B cell (primary cell): ENCODE measurements at regions not wholly inside any gene's neighbourhood (a gene's known extent, or its start where the extent isn't known, plus 50 kb on each side); places are given as distances from the start of the nearest gene placed in this dataset.

ENCODE experiments used
- ATAC-seq: fragments of 200-7000 bp; cut with Tn5 transposase; one replicate; pipeline ENCODE4 v1.10.0; 2021; ENCODE audit warnings: low read depth, mild to moderate bottlenecking, moderate number of reproducible peaks, moderate library complexity
- CTCF ChIA-PET: fragments of 350-600 bp; sonication (Branson Sonifier 250); formaldehyde crosslinking; loops from one replicate; lab custom pipeline; 2021; ENCODE audit warnings: antibody characterized with exemption, inconsistent platforms; lab: Charles Lee
- POLR2A ChIA-PET: fragments of 350-600 bp; sonication (Branson Sonifier 250); formaldehyde crosslinking; loops from one replicate; lab custom pipeline; 2021; ENCODE audit warnings: antibody characterized with exemption; lab: Charles Lee
- DNase-seq: peaks from one replicate; pipeline ENCODE4 v3.0.0; 2013
- H2AFZ ChIP-seq: 2 replicates; pipeline ENCODE4 v1.6.1; 2012; ENCODE audit warnings: mild to moderate bottlenecking, low read depth, low read length; ENCODE audit not compliant: insufficient read depth, poor library complexity, severe bottlenecking
- H3K27ac ChIP-seq, 2 donors: 1 replicate in 1 of 2; 2 replicates in 1 of 2; pipeline ENCODE4 v1.5.1; 2012 to 2013; ENCODE audit warnings: low read length in 2 of 2, mild to moderate bottlenecking in 2 of 2, moderate library complexity in 1 of 2
- H3K27me3 ChIP-seq, 4 experiments: fragments of 200-600 bp in 1 of 4; sonication (generic) in 1 of 4; replicated peaks in 1 of 4; 1 replicate in 2 of 4; 2 replicates in 2 of 4; pipeline versions ENCODE4 v1.6.1 to v1.7.0; 2013 to 2016; ENCODE audit warnings: low read length in 3 of 4, mild to moderate bottlenecking in 2 of 4, mixed read lengths in 1 of 4, moderate library complexity in 1 of 4; ENCODE audit not compliant: insufficient read depth in 4 of 4, control insufficient read depth in 3 of 4; ENCODE audit errors: control extremely low read depth in 1 of 4
- H3K36me3 ChIP-seq, 2 experiments: replicated peaks in 1 of 2; 1 replicate in 1 of 2; 2 replicates in 1 of 2; pipeline versions ENCODE4 v1.6.1 to v1.7.1; 2013; ENCODE audit warnings: low read length in 1 of 2; ENCODE audit not compliant: insufficient read depth in 2 of 2, control insufficient read depth in 1 of 2; ENCODE audit errors: control extremely low read depth in 1 of 2, extremely low read depth in 1 of 2
- H3K4me1 ChIP-seq, 2 donors: fragments of 200-600 bp in 1 of 2; sonication (generic) in 1 of 2; 1 replicate in 1 of 2; 2 replicates in 1 of 2; pipeline versions ENCODE4 v1.5.1 to v1.6.1; 2013 to 2017; ENCODE audit warnings: low read length in 2 of 2; ENCODE audit not compliant: control insufficient read depth in 2 of 2, insufficient read depth in 2 of 2
- H3K4me2 ChIP-seq: replicated peaks from 2 replicates; pipeline ENCODE3; 2012; ENCODE audit warnings: mild to moderate bottlenecking, low read depth, low read length; ENCODE audit not compliant: poor library complexity, severe bottlenecking
- H3K4me3 ChIP-seq, 5 experiments: fragments of 200-600 bp in 1 of 5; sonication (generic) in 1 of 5; 1 replicate in 3 of 5; 2 replicates in 2 of 5; pipeline versions ENCODE4 v1.5.1 to v1.7.0; 2011 to 2016; ENCODE audit warnings: low read length in 4 of 5, mild to moderate bottlenecking in 4 of 5, low read depth in 2 of 5, control low read depth in 1 of 5, moderate library complexity in 1 of 5; ENCODE audit not compliant: insufficient read depth in 1 of 5; ENCODE audit errors: control extremely low read depth in 1 of 5, extremely low read depth in 1 of 5
- H3K79me2 ChIP-seq: fragments of 200-600 bp; sonication (generic); one replicate; pipeline ENCODE4 v1.6.0; 2016; ENCODE audit warnings: low read length; ENCODE audit not compliant: control insufficient read depth, insufficient read depth
- H3K9ac ChIP-seq: fragments of 200-600 bp; sonication (generic); 2 replicates; pipeline ENCODE4 v1.6.1; 2017; ENCODE audit warnings: mild to moderate bottlenecking, low read length, moderate library complexity
- H3K9me3 ChIP-seq, 3 donors: one replicate each; pipeline versions ENCODE4 v1.6.1 to v1.7.1; 2013; ENCODE audit warnings: low read length in 2 of 3; ENCODE audit not compliant: control insufficient read depth in 2 of 3, insufficient read depth in 1 of 3; ENCODE audit errors: control extremely low read depth in 1 of 3
- H4K20me1 ChIP-seq: 2 replicates; pipeline ENCODE4 v1.6.0; 2012; ENCODE audit warnings: mild to moderate bottlenecking, low read length; ENCODE audit not compliant: insufficient read depth, control insufficient read depth, poor library complexity, severe bottlenecking
- H3K27ac Mint-ChIP-seq: one replicate; pipeline ENCODE4 v1.8.0; 2021; ENCODE audit warnings: mixed read lengths
- H3K27me3 Mint-ChIP-seq: one replicate; pipeline ENCODE4 v1.8.0; 2021; ENCODE audit warnings: mixed read lengths
- H3K4me1 Mint-ChIP-seq: one replicate; pipeline ENCODE4 v1.8.0; 2021; ENCODE audit warnings: mixed read lengths
- H3K4me3 Mint-ChIP-seq: one replicate; pipeline ENCODE4 v1.8.0; 2021; ENCODE audit warnings: mixed read lengths
- H3K9me3 Mint-ChIP-seq: one replicate; pipeline ENCODE4 v1.8.0; 2022; ENCODE audit warnings: mixed read lengths; ENCODE audit not compliant: insufficient read depth
- EZH2 ChIP-seq: IDR thresholded peaks from 2 replicates; pipeline ENCODE4 v1.6.1; 2012; ENCODE audit warnings: borderline replicate concordance, low read depth, mild to moderate bottlenecking, moderate library complexity, low read length; ENCODE audit not compliant: insufficient read depth, poor library complexity, severe bottlenecking
- WGBS: methylation state at CpG from one replicate; pipeline ENCODE4 v1.1.5; 2013; ENCODE audit warnings: missing lambda C conversion rate; ENCODE audit not compliant: insufficient coverage; 5-methylcytosine and 5-hydroxymethylcytosine counted together
- intact Hi-C: fragments of 100-400 bp; cut with micrococcal nuclease; formaldehyde crosslinking; loops from one replicate; pipeline ENCODE4 v1.10.0; 2022
- TF ChIP-seq, protein P1 (sequence below): fragments of 200-600 bp; IDR thresholded peaks from one replicate; pipeline ENCODE4 v1.8.0; 2022; ENCODE audit warnings: antibody characterized with exemption, mild to moderate bottlenecking

DNA sequence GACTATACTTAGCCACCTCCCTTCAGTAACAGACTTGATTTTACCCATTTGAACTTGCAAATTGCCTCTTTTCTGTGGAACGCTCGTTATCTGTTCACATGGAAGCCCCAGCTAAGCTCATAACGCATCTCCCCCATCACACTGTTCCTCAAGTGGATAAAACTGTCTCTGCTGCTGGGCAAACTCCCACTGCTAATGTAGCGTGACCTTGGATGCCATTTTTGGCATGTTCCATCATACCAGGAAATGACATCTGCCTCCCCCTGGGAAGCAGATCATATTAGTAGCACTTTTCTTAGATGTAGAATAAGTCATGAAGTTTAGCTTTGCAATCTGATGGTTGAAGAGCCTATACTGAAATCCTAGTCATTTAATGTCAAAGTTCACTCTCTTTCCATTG is 528.7 kb upstream of the PLXNA2 start:
- H3K4me3 Mint-ChIP-seq, result no peak overlapping the region
- peaks cover 3% of the 10 kb centered on the region for H3K27me3 Mint-ChIP-seq
- ChIA-PET CTCF (no interaction called here), POLR2A (no interaction called here)
- Histone ChIP-seq H3K4me3 (no peak overlapping the region), H3K9ac (no peak overlapping the region), H3K4me2 (no peak overlapping the region), H2AFZ (no peak overlapping the region), H3K27me3 (no peaks in the 10 kb centered on the region), H4K20me1 (no peaks in the 10 kb centered on the region), H3K36me3 (no peaks in the 10 kb centered on the region), H3K27ac (no peak overlapping the region), H3K4me1 (no peaks in the 10 kb centered on the region), H3K79me2 (no peaks in the 10 kb centered on the region), H3K9me3 (no peaks in the 10 kb centered on the region)
- H3K27ac Mint-ChIP-seq, result no peak overlapping the region
- no peak for TF ChIP-seq EZH2
- WGBS, result 44% methylated on average over 3 of the region's 4 CpGs
- no peak for DNase-seq
- H3K9me3 Mint-ChIP-seq, result no peaks in the 10 kb centered on the region
- ATAC-seq, result no peak
- H3K4me1 Mint-ChIP-seq, result no peaks in the 10 kb centered on the region
- intact Hi-C loops, result no loop called here

DNA sequence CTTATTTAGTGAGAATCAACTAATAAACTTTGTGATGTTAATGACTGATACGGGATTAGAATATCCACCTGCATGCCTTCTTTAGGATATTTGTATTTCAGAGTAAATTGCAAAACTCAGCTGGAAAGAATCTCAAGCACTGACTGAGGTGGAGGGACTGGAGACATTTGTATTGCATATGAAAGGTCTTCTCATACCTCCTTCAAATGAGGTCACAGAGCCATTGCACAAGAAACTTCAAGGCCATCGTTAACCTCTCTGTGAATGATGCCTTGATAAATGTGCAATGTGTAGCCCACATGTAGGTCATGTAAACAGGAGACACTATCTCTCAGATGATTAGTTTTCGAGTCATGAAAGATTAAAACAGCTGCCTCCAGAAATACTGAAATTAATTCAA is 531.7 kb upstream of the PLXNA2 start:
- intact Hi-C loops, result no loop called here
- Histone ChIP-seq H3K4me3 (no peak overlapping the region), H4K20me1 (no peaks in the 10 kb centered on the region), H3K4me2 (no peak overlapping the region), H3K27ac (no peak overlapping the region), H3K79me2 (no peaks in the 10 kb centered on the region), H3K9ac (no peak overlapping the region), H2AFZ (no peak overlapping the region), H3K9me3 (no peaks in the 10 kb centered on the region), H3K36me3 (no peaks in the 10 kb centered on the region), H3K4me1 (no peaks in the 10 kb centered on the region), H3K27me3 (no peaks in the 10 kb centered on the region)
- TF ChIP-seq EZH2, result no peak
- TF ChIP-seq, protein P1, sequence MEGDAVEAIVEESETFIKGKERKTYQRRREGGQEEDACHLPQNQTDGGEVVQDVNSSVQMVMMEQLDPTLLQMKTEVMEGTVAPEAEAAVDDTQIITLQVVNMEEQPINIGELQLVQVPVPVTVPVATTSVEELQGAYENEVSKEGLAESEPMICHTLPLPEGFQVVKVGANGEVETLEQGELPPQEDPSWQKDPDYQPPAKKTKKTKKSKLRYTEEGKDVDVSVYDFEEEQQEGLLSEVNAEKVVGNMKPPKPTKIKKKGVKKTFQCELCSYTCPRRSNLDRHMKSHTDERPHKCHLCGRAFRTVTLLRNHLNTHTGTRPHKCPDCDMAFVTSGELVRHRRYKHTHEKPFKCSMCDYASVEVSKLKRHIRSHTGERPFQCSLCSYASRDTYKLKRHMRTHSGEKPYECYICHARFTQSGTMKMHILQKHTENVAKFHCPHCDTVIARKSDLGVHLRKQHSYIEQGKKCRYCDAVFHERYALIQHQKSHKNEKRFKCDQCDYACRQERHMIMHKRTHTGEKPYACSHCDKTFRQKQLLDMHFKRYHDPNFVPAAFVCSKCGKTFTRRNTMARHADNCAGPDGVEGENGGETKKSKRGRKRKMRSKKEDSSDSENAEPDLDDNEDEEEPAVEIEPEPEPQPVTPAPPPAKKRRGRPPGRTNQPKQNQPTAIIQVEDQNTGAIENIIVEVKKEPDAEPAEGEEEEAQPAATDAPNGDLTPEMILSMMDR, result no peak
- WGBS, result no CpG with 5 or more reads among the region's 3 CpGs
- ATAC-seq, result no peak
- Mint-ChIP-seq H3K27me3 (peaks cover 3% of the 10 kb centered on the region), H3K27ac (no peak overlapping the region), H3K4me3 (no peak overlapping the region), H3K9me3 (no peaks in the 10 kb centered on the region), H3K4me1 (no peaks in the 10 kb centered on the region)
- ChIA-PET CTCF (no interaction called here), POLR2A (no interaction called here)
- DNase-seq, result no peak
